ENCODE measurements at regions not wholly inside any gene's neighbourhood (a gene's known extent, or its start where the extent isn't known, plus 50 kb on each side); places are given as distances from the start of the nearest gene placed in this dataset.
"Not testable (repeated sequence)": the region's sequence is repeated elsewhere in the genome, so short reads cannot be mapped to it uniquely, and the experiment has no call there.

GRCh38 chr15:96472681-96473080 is 142.2 kb downstream of the NR2F2 start:
- no peak for FAIRE-seq

DNA sequence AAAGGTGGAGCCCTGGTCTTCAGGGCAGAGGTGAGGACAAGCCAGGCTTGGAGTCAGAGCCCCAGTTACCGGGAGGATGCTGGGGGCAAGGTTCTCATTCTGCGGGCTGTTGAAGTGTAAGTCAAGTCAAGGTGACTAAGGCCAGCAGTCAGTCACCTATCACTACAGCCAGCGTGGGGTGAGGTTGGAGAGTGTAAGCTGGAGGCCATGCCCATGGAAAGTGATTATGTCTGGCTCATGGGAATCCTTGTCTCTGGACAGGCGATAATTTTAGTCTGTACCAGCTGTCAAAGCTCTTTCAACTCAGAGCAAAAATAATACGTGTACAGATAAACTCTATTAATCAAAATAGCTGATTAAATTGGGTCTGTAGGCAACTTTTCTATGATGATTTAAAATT is 143.1 kb downstream of the NR2F2 start:
- FAIRE-seq = no peak

GRCh38 chr15:96474231-96474664 is 143.7 kb downstream of the NR2F2 start:
- FAIRE-seq = no peak

GRCh38 chr15:96477227-96477626 is 146.7 kb downstream of the NR2F2 start:
- FAIRE-seq = no peak

GRCh38 chr15:96484412-96484811 is 153.9 kb downstream of the NR2F2 start:
- not testable (repeated sequence) for FAIRE-seq

DNA sequence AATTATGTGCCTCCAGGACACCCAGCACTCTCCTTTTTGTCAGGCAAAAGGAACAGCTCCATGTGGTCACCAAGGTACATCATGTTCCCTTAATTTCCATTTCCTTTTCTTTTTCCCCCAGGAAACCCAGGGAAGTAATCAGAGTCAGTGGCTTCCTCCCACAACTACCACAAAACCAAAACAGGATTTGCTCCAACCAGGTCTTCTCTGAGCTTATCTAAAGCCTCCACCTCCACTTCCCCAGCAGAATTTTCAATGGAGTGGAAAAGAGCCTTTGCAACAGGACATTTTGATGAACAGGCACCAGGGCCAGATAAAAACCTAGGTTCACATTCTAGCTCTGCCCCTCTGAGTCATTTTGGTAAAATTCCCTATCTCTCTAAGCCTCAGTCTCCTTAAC is 154.3 kb downstream of the NR2F2 start:
- FAIRE-seq = no peak

DNA sequence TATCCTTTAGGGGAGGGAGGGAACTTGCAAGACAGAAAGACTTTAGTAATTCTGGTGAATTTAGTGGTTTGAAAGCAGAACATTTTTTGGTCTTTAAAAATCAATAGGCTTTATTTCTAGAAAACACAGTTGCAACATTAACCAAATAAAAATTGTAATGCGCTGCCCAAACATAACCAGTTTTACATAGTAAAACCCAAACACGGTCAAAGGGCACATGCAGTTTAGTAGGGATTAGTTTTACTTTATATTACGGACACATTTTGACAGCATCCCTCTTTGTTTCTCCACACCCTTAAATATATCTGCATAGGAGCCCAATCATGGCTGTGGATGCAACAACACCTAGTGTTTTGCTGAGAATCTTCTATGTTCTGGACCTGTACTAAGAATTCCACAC is 156.7 kb downstream of the NR2F2 start:
- no peak for FAIRE-seq

DNA sequence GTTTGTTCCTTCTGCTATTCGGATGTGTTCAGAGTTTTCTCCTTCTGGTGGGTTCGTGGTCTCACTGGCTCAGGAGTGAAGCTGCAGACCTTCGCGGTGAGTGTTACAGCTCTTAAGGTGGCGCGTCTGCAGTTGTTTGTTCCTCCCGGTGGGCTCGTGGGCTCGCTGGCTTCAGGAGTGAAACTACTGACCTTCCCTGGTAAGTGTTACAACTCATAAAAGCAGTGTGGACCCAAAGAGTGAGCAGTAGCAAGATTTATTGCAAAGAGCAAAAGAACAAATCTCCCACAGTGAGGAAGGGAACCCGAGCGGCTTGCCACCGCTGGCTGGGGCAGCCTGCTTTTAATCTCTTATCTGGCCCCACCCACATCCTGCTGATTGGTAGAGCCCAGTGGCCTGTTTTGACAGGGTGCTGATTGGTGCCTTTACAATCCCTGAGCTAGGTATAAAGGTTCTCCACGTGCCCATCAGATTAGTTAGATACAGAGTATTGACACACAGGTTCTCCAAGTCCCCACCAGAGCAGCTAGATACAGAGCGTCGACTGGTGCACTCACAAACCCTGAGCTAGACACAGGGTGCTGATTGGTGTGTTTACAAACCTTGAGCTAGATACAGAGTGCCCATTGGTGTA is 160.7 kb downstream of the NR2F2 start:
- not testable (repeated sequence) for FAIRE-seq

- not testable (repeated sequence) for FAIRE-seq
These were observed 161.5 kb downstream of the NR2F2 start for GRCh38 chr15:96491700-96492644.

DNA sequence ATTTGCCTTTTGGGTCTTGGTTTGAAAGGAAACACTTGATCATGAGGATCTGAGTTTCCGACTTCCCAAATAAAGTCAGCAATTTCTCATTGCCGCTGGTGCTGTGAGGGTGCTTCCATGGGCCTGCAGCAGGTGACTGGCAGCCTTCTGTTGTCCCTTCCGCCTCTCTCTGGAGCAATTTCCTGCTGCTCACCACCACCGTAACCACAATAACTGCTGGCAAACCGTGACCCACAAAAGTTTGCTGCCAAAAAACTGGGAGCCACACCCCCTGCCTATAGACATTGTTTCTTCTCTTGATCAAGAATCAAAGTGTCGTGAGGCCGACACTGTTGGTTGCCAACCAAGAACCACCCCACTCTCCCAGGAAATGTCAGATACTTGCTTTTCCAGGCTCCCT is 164.0 kb downstream of the NR2F2 start:
- FAIRE-seq = no peak

DNA sequence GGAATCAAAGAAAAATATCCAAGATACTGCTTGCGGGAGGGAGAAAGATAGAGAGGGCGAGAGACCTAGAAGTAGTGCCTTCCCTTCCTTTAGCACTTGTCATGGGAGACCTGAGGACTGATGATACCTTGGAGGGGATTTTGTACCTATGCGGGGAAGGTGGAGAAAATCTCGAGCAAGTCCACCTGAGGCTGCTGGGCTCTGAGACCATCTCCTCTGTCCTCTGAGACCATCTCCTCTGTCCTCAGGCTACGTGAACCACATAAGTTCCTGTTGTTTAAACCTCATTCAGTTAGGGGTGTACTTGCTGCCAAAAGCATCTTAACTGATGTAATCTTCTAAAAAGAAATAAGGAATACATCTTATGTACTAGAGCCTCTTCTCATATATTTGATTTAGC is 164.9 kb downstream of the NR2F2 start:
- no peak for FAIRE-seq

DNA sequence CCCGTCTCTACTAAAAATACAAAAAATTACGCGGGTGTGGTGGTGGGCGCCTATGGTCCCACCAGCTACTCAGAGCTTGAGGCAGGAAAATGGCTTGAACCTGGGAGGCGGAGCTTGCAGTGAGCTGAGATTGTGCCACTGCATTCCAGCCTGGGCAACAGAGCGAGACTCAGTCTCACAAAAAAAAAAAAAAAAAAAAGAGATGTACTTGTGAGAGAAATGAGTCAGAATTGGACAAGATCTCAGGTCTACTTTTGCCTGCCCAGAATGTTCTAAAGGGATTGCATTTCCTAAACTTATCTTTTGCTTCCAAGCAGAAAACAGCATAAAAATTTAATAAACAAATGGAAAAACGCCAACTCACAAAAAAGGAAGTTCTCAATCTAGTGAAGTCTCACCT is 167.5 kb downstream of the NR2F2 start:
- FAIRE-seq = no peak

- FAIRE-seq = no peak
These were observed 170.0 kb downstream of the NR2F2 start for GRCh38 chr15:96500508-96500907.

- no peak for FAIRE-seq
These were observed 170.9 kb downstream of the NR2F2 start for GRCh38 chr15:96501362-96501761.

- FAIRE-seq = no peak
These were observed 171.7 kb downstream of the NR2F2 start for GRCh38 chr15:96502196-96502595.

- no peak for FAIRE-seq
These were observed 172.8 kb downstream of the NR2F2 start for GRCh38 chr15:96503276-96503675.

- no peak for FAIRE-seq
These were observed 173.9 kb downstream of the NR2F2 start for GRCh38 chr15:96504371-96504770.

DNA sequence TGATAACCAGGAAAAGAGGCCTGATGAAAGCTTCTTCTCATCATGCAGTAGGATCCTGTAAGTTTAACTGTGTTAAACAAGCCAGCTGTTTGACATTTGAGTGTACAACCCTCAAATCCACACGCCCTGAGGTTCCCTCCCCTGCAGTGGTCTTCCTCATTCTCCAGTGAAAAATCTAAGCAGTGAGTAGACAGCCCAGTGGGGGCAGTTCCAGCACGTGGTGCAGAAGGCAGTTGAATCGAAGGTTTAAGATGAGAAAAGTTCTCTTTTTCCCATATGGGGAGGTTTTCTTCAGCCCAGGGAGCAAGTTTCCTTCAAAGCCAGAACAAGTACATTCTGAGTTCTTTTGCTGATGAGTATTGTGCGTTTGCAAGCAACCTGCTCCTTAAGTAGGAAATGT is 174.5 kb downstream of the NR2F2 start:
- FAIRE-seq = no peak

GRCh38 chr15:96514607-96515285 is 184.2 kb downstream of the NR2F2 start:
- FAIRE-seq = no peak

DNA sequence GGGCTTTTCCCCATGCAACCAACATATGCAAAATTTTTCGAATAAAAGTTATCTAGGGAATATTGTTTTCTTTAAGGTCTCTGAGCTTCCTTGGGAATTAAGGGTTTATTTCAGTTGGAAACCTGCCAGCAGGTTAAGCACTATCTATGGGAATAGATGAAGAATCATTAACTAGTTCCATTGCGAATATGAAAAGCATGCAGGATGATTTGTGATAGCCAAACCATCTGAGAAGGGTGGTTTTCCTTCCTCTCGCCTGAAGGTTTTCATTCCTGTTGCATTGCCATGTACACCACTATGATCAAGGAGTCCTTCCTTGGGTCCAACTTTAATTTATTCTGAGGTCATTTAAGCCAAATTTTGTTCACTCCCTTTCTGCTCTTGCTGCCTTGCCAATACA is 184.9 kb downstream of the NR2F2 start:
- FAIRE-seq = no peak

- no peak for FAIRE-seq
These were observed 190.9 kb downstream of the NR2F2 start for GRCh38 chr15:96521386-96521785.

GRCh38 chr15:96524676-96525417 is 194.3 kb downstream of the NR2F2 start:
- no peak for FAIRE-seq

GRCh38 chr15:96535148-96535547 is 204.6 kb downstream of the NR2F2 start:
- FAIRE-seq = no peak

Data from TTC549 (cell line).